ENCODE measurements at regions not wholly inside any gene's neighbourhood (a gene's known extent, or its start where the extent isn't known, plus 50 kb on each side); places are given as distances from the start of the nearest gene placed in this dataset.

GRCh38 chr5:12730354-12730753 is 826.1 kb upstream of the CTNND2 start:
- DNase-seq: no peak
- no peaks in the 10 kb centered on the region for H3K36me3 ChIP-seq (ENCODE audit: control insufficient read depth in 4 of 4, insufficient read depth in 4 of 4, low read length in 4 of 4)
- no peak for TF ChIP-seq CTCF (IDR thresholded peaks at IDR 0.05; ENCODE audit: control extremely low read depth, extremely low read depth)
- H3K27me3 ChIP-seq (ENCODE audit: control insufficient read depth in 3 of 3, insufficient read depth in 3 of 3, low read length in 2 of 3): no peaks in the 10 kb centered on the region
- no peak overlapping the region for H3K4me3 ChIP-seq
- no peak overlapping the region for H3K27ac ChIP-seq (ENCODE audit: low read depth in 1 of 2, low read length in 1 of 2)
- no peak overlapping the region for H3K9ac ChIP-seq (ENCODE audit: insufficient read depth in 1 of 2, low read length in 2 of 2)
- peaks cover 0 to 4% (median 0%) of the 10 kb centered on the region in 4 donors for H3K9me3 ChIP-seq (ENCODE audit: control insufficient read depth in 4 of 4, insufficient read depth in 3 of 4, low read length in 3 of 4)
- no peak for ATAC-seq (ENCODE audit: insufficient read depth, low FRiP score)
- no peaks in the 10 kb centered on the region for H3K4me1 ChIP-seq (ENCODE audit: control insufficient read depth in 5 of 5, insufficient read depth in 5 of 5, low read length in 5 of 5)
- WGBS, 2 donors: 95 to 98% methylated on average over 1 of the region's 1 CpG

- DNase-seq (no peak), ATAC-seq (ENCODE audit: insufficient read depth, low FRiP score) (no peak)
- Histone ChIP-seq H3K9ac (ENCODE audit: insufficient read depth in 1 of 2, low read length in 2 of 2) (no peak overlapping the region), H3K27ac (ENCODE audit: low read depth in 1 of 2, low read length in 1 of 2) (no peak overlapping the region), H3K4me3 (no peak overlapping the region), H3K4me1 (ENCODE audit: control insufficient read depth in 5 of 5, insufficient read depth in 5 of 5, low read length in 5 of 5) (no peaks in the 10 kb centered on the region), H3K9me3 (ENCODE audit: control insufficient read depth in 4 of 4, insufficient read depth in 3 of 4, low read length in 3 of 4) (peaks cover 0 to 12% (median 5%) of the 10 kb centered on the region in 4 donors), H3K36me3 (ENCODE audit: control insufficient read depth in 4 of 4, insufficient read depth in 4 of 4, low read length in 4 of 4) (no peaks in the 10 kb centered on the region), H3K27me3 (ENCODE audit: control insufficient read depth in 3 of 3, insufficient read depth in 3 of 3, low read length in 2 of 3) (no peaks in the 10 kb centered on the region)
- no peak for TF ChIP-seq CTCF (IDR thresholded peaks at IDR 0.05; ENCODE audit: control extremely low read depth, extremely low read depth)
- 91 to 98% methylated on average over 5 of the region's 5 CpGs for WGBS, 2 donors
Observed at GRCh38 chr5:12716664-12717063, 812.4 kb upstream of the CTNND2 start.

GRCh38 chr5:12707560-12707959 is 803.3 kb upstream of the CTNND2 start:
- Histone ChIP-seq H3K4me3 (no peak overlapping the region), H3K27me3 (ENCODE audit: control insufficient read depth in 3 of 3, insufficient read depth in 3 of 3, low read length in 2 of 3) (no peaks in the 10 kb centered on the region), H3K4me1 (ENCODE audit: control insufficient read depth in 5 of 5, insufficient read depth in 5 of 5, low read length in 5 of 5) (no peaks in the 10 kb centered on the region), H3K27ac (ENCODE audit: low read depth in 1 of 2, low read length in 1 of 2) (no peak overlapping the region), H3K9me3 (ENCODE audit: control insufficient read depth in 4 of 4, insufficient read depth in 3 of 4, low read length in 3 of 4) (no peaks in the 10 kb centered on the region), H3K36me3 (ENCODE audit: control insufficient read depth in 4 of 4, insufficient read depth in 4 of 4, low read length in 4 of 4) (no peaks in the 10 kb centered on the region), H3K9ac (ENCODE audit: insufficient read depth in 1 of 2, low read length in 2 of 2) (no peak overlapping the region)
- no peak for DNase-seq
- ATAC-seq (ENCODE audit: insufficient read depth, low FRiP score): no peak
- TF ChIP-seq CTCF (IDR thresholded peaks at IDR 0.05; ENCODE audit: control extremely low read depth, extremely low read depth): no peak

- Histone ChIP-seq H3K27me3 (ENCODE audit: control insufficient read depth in 3 of 3, insufficient read depth in 3 of 3, low read length in 2 of 3) (no peaks in the 10 kb centered on the region), H3K9ac (ENCODE audit: insufficient read depth in 1 of 2, low read length in 2 of 2) (no peak overlapping the region), H3K27ac (ENCODE audit: low read depth in 1 of 2, low read length in 1 of 2) (no peak overlapping the region), H3K36me3 (ENCODE audit: control insufficient read depth in 4 of 4, insufficient read depth in 4 of 4, low read length in 4 of 4) (no peaks in the 10 kb centered on the region), H3K9me3 (ENCODE audit: control insufficient read depth in 4 of 4, insufficient read depth in 3 of 4, low read length in 3 of 4) (no peaks in the 10 kb centered on the region), H3K4me3 (no peak overlapping the region), H3K4me1 (ENCODE audit: control insufficient read depth in 5 of 5, insufficient read depth in 5 of 5, low read length in 5 of 5) (no peaks in the 10 kb centered on the region)
- DNase-seq (no peak), ATAC-seq (ENCODE audit: insufficient read depth, low FRiP score) (no peak)
- WGBS, 2 donors: 68 to 71% methylated on average over 2 of the region's 2 CpGs
- TF ChIP-seq CTCF (IDR thresholded peaks at IDR 0.05; ENCODE audit: control extremely low read depth, extremely low read depth): no peak
Observed at GRCh38 chr5:12704955-12705354, 800.7 kb upstream of the CTNND2 start.

Measured in lung (tissue), 11 donors.